HG03571 (cell line): ENCODE measurements at regions not wholly inside any gene's neighbourhood (a gene's known extent, or its start where the extent isn't known, plus 50 kb on each side); places are given as distances from the start of the nearest gene placed in this dataset.
"Not testable (repeated sequence)": the region's sequence is repeated elsewhere in the genome, so short reads cannot be mapped to it uniquely, and the experiment has no call there.

Experiments used
- ATAC-seq: cut with Tn5 transposase; IDR thresholded peaks from one replicate; pipeline ENCODE4 v1.9.1; 2021; ENCODE audit not compliant: unreplicated experiment

DNA sequence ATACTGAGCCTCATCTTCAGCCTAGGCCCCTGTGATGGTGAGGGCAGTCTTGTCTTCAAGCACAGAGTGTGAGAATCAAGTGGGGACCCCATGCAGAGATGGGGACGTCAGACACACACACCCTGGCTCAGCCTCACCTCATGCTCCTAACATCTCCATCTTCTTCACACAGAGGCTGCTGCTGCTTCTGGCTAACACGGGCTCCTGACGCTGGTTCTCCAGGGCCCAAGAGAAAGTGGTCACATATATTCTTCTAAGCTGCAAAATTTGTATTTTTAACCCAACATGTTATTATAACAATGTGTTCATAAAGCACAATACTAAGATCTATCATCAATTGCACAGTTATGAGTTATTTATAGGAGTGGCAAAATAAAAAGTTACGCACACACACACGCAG lies 101.2 kb downstream of the VPREB1 start:
- no peak for ATAC-seq

DNA sequence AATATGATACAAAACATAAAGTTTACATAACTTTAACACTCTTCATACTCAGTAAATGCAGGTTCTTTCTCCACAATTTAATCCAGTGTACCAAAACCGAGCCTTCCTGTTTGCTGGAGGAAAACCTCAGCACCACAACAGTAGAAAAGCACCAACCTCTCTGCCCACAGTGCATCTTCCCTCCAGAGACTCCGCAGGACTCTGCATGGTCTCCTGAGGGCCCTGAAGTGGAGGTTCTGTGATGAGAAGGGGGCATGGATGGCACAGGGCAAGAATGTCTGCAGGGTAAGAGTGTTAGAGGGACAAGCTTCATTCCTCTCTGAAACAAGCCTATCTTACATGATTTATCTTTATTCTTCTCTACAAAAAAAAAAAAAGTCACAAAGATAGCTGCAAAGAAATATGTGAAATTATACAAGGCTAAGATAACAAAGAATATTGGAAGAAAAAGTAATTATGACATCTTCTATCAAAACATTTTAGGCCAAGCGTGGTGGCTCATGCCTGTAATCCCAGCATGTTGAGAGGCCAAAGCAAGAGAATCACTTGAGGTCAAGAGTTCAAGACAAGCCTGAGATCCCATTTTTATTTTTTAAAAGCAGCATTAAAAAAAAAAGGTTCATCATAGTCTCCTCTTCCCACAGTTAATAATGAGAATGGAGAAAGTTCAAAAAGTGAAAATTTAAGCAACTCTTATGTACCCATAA lies 102.0 kb downstream of the VPREB1 start:
- no peak for ATAC-seq

DNA sequence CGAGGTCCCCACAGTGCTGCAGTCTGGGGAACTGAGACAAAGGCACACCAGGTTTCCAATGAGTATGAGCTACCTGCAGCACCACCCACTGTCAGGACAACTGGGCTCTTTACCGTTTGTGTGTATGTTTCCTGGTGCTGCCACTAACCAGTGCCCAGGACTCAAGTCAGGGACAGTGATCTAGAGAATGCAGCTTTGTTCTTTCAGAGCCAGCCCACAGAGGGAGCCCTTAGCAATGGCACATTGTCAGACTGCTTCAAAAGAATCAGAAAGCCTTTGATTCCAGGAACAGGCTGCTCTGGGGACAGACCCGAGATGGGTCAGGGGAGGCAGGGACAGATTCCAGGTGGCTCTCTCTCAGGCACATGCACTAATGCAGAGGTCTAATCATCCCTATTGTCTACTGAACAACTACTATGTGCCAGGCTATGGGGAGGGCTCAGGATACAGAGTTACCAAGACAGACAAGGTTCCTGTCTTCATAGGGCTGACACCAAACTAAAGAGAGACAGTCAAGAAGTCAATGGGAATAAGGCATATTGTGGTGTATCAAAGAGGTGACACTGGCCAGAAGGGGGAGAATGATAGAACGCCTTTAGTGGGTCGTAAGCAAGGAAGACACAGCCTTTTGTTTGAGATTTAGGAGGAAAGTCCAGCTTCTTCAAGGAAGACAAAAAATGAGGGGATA lies 103.7 kb downstream of the VPREB1 start:
- ATAC-seq, result no peak

DNA sequence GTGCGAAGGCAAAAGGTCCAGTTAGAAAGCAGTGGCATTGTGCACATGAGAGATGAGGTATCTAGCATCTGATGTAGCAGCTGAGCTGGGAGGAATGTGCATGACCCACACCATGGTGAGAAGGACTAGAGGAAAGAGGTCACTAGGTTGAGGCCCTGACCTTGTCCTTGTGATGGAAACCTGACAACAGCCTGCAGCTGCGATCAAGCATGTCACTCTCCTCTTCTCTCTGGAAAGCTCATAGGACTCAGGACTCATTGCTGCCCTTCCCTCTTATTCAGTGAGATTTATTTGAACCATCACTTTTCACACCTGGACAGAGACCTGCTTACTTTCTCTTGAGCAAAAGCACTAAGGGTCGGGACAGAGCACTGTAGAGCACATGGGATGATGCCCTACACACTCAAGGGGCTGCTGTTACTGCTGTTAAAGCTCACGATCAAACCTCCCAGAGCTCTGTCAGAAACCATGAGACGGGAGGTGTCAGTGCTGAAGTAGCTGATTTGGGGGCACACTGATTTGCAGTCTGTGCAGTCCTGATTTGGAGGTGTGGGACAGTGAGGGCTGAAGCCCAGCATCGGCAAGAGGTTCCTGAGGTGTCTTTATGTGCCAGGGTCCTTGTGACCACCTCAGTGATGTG lies 104.3 kb downstream of the VPREB1 start:
- no peak for ATAC-seq

DNA sequence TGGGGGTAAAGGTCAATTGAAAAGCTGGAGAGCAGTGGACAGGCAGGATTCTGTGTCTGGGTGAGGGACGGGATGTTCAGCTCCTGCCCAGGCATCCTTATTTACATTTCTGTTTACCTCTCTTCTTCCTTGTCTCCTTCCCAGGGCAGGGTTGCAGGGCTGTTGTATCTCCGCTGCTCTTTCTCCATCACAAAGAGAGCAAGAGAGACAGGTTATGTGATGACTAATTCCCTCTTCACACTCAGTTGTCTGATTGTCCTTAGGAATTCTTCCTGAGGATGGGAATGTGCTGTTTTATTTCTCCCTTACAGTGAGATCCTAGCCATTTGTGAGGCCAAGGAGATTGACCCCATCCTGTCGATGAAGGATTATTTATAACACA lies 104.9 kb downstream of the VPREB1 start:
- no peak for ATAC-seq

DNA sequence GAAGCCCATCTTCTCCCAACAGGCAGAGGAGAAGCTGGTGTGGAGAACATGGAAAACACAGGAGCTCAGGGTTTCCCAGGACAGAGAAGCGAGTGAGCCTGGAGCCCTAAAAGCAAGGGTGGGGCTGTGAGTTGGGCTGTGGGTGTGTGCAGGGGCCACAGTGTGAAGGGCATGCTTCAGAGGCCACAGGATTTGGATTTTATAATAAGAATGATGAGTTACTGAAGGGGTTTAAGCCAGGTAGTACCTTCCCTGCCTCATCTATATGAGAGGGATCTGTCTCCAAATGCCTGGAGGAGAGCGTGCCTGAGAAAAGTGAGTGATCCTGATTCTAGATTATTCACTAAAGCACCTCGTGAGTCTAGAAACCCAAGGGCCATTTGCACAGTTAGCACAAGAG lies 106.8 kb downstream of the VPREB1 start:
- no peak for ATAC-seq

DNA sequence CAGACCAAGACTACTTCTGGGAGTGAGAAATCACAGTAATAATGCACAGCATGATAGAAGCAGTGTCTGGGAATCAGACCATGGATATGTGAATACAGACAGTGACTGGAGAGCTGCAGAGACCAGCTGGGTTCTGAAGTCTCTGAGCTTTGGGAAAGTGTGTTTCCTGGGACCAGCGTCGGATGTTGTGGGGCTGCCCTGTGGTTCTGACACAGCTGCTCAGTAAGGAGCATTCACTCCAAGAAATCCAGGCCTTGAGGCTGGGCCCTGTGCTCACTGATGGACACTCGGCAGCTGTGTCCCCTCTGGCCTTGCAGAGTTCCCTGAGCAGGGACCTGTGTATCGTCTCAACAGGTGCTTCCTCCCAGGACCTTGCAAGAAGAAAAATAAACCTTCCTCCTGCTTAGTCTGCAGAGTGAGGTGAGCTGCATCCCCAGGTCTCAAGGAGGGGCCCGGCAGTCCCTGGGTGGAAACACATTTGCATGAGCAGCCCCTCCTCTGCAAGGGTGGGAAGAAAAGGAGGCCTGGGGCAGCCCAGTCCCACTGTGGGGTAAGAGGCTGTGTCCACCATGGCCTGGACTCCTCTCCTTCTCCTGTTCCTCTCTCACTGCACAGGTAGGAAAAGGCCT lies 107.9 kb downstream of the VPREB1 start:
- ATAC-seq, result no peak

DNA sequence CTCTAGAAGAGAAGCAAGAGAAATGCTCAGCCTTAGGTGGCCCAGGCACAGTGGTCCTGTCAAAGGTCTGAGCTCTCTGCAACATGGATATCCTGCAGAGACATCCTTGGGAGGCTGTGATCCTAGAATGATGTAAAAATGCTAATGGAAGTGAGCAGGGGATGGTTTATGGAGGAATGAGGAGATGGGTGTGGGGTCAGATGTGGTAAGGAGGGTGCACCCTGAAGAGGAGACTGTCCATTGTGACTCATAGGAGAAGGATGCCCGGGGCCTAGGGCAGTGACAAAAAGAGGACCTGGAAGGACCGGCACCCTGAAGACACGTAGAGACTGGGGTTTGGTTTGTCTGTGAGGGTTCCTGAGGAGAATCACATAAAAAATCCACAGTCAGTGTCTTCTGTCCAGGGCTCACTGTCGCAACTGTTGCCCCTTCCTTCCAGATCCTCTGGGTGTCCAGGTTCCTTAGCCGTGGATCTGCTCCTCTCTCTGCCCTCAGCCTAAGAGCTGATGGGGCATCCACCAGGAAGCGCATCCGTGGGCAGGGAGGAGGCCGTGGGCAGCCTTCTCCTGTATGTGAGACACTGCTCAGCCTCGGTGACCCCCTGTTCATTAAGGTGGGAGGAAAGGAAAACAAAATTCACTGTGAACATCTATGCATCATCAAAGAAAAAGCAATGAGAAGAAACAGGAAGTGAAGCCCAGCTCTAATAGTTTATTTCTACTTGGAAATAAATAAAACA lies 110.7 kb downstream of the VPREB1 start:
- no peak for ATAC-seq

DNA sequence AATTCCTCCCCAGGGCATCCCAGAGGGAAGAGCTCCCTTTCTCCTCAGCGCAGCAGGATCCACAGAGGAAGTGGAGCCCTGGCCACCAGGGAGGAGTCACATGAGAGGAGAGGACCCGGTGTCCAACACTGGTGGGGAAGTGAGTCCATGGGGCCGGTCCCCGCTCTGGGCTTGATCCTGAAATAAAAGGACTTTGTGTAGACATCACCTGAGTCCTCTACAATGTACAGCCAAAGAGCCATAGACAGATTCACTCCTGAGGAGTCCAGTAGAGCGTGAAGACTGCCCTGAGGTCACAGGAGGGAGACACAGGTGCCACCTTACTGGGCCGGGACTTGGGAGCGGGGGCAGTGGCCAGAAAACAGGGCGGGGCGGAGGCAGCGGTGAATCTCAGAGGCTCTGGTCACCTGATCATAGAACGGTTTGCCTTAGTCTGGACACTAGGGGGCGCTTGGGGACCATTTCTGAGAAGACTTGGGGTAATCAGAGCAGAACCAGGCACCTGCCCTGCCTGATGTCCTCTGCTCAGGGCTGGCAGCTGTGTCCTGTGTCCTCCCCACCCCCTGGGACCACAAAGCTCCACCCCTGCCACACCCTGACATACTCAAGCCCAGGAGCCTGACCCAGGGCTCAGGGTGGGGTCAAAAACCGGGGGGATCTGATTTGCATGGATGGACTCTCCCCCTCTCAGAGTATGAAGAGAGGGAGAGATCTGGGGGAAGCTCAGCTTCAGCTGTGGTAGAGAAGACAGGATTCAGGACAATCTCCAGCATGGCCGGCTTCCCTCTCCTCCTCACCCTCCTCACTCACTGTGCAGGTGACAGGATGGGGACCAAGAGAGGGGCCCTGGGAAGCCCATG lies 112.7 kb downstream of the VPREB1 start:
- ATAC-seq, result no peak

DNA sequence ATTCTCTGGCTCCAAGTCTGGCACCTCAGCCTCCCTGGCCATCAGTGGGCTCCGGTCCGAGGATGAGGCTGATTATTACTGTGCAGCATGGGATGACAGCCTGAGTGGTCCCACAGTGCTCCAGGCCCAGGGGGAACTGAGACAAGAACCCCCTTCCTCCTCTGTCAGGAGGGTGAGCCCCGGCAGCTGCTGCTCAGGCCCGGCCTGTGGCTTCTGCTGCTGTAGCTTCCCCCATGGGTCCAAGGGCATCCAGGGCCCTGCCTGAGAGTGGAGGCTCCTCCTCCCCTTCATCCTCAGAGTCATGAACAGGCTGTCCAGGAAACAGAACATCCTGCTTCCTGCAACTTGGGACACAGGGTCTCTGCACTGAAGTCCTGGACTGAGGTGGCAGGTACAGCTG lies 113.6 kb downstream of the VPREB1 start:
- no peak for ATAC-seq

DNA sequence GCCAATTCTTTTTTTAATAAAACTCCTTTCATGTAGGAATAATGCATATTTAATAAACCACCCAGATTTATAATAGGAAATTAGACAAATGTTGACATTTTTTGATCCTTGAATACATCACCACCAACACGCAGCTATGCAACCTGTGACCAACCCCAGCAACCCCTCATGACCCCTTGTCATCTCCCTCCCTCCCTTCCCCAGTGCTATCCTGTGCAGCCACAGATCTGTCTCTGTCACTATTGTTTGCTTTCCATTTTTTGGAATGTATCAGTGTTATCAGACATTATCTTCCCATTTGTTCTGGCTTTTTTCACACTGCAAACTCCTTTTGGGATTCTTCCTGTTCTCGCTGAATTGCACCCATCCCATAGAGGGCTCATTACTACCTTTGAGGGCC lies 114.1 kb downstream of the VPREB1 start:
- ATAC-seq, result no peak

DNA sequence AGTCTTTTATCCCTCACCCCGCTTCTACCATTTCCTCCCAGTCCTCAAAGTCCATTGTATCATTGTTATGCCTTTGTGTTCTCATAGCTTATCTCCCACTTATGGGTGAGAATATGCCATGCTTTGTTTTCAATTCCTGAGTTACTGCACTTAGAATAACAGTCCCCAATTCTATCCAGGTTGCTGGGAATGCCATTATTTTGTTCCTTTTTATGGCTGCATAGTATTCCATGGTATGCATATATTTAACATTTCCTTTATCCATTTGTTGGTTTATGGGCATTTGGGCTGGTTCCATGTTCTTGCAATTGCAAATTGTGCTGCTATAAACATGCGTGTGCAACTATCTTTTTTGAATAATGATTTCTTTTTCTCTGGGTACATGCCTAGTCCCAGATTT lies 114.9 kb downstream of the VPREB1 start:
- no peak for ATAC-seq

DNA sequence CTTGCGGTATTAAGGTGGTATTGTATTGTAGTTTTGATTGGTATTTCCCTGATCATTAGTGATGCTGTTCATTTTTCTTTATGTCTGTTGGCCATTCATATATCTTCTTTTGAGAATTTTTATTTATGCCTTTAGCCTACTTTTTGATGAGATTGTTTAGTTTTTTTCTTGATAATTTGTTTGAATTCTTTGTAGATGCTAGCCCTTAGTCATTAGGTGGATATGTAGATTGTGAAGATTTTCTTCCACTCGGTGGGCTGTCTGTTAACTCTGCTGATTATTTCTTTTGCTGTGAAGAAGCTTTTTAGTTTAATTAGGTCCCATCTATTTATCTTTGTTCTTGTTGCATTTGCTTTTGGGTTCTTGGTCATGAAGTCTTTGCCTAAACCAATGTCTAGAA lies 115.4 kb downstream of the VPREB1 start:
- no peak for ATAC-seq

DNA sequence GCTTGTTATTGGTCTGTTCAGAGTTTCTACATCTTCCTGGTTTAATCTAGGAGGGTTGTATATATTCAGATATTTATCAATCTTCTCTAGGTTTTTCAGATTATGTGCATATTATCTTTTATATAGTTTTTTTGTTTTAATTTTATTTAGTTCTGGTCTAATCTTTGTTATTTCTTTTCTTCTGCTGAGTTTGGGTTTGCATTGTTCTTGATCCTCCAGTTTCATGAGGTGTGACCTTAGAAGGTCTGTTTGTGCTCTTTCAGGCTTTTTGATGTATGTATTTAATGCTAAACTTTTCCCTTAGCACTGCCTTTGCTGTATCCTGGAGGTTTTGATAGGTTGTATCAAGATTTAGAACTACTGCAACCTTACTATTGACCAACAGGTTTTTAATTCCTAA lies 117.7 kb downstream of the VPREB1 start:
- no peak for ATAC-seq

DNA sequence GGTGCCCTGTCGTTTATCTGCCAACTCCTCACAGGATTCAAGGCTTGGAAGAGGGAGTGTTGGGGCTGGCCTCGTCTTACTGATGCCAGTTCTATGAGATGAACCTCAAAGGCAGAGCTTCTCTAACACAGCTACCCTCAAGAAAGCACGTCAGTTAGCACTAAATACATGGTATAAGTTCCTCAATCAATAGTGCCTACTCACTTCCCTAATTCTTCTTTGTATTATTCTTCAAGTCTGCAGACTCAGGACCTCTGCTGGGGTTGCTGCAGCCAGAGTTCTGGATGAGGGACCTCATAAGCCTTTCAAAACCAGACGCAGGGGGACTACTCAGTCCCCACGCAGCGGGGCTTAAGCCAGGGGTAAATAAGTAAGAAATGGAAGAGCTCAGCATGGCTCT lies 118.3 kb downstream of the VPREB1 start:
- ATAC-seq, result no peak

DNA sequence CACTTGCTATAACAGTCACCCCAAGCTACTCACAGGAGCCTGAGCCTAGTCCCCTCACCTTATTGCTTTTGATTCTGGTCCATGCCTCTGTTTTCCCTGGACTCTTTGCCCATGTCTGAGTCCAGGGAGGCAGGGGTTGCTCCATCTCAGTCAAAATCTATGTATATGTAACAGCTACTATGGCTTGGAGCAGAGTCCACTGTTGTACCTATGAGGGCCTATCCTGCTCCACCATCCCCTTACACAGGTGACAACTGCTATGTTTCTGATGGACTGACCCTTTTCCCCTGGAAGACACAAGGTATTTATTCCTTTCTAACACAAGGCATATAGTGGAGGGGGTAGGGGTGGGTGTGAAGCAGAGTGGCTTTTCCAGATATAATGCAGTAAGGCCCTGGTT lies 119.6 kb downstream of the VPREB1 start:
- no peak for ATAC-seq

DNA sequence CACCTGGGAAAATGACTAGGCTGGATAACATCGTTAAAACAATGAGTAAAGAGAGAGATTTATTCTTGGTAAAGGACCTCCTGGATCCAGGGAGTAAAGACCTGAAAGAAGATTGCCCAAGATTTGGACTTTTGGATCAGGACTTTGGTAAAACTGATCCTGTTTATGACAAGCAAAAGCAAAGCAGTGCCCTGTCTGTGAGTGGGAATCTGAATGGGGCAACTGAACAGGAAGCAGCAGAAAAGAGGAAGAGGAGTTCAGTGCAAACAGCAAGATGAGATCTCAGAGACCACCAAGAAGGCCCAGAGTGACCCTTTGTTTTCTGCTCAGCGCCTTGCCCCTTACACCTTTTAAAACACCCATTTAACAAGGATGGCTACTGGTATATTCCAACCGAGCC lies 122.0 kb downstream of the VPREB1 start:
- ATAC-seq, result no peak

DNA sequence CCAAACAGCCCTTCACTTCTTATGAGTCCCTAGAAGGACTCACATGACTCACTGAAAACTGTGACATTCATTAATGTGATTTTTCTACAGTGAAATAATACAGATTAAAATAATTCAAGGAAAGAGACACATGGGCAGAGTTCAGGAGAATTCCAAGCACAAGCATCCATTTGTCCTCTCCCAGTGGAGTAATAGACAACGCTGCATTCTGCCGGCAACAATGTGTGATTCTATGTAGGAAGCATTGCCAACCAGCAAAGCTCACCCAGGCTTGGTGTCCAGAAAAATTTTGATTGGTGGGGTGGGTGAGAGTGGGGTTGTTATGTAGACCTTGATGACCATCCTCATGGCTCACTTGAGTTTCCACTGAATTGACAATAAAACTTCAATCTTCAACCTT lies 123.9 kb downstream of the VPREB1 start:
- no peak for ATAC-seq

DNA sequence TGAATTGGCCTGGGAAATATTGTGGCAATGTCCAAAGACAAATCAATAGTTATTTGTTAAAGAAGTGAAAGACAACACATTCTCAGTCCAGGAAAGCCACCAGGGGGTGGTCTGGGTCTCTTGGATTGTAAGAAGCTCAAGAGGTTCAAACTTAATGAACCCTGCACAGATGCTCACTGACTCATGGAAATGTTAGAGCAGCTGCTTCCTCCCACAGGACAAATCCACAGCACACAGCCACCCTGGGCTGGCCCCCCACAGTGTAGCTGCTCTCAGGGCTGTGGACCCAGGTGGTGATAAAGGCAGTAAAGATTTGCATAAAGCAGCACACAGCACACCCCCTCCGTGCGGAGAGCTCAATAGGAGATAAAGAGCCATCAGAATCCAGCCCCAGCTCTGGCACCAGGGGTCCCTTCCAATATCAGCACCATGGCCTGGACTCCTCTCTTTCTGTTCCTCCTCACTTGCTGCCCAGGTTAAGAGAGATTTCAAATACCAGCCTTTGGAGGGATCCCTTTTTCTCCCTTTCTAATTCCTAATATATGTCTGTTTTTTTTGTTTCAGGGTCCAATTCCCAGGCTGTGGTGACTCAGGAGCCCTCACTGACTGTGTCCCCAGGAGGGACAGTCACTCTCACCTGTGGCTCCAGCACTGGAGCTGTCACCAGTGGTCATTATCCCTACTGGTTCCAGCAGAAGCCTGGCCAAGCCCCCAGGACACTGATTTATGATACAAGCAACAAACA lies 124.8 kb downstream of the VPREB1 start:
- ATAC-seq, result not testable (repeated sequence)

DNA sequence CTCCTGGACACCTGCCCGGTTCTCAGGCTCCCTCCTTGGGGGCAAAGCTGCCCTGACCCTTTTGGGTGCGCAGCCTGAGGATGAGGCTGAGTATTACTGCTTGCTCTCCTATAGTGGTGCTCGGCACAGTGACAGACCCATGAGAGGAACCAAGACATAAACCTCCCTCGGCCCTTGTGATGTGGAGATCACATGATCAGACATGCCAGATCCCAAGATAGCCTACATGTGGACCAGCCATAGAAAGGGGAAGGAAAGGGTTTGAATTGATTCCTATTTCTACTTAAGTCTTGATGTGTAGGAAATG lies 125.3 kb downstream of the VPREB1 start:
- ATAC-seq, result no peak
